ENCODE measurements at regions not wholly inside any gene's neighbourhood (a gene's known extent, or its start where the extent isn't known, plus 50 kb on each side); places are given as distances from the start of the nearest gene placed in this dataset.
"Not testable (repeated sequence)": the region's sequence is repeated elsewhere in the genome, so short reads cannot be mapped to it uniquely, and the experiment has no call there.

DNA sequence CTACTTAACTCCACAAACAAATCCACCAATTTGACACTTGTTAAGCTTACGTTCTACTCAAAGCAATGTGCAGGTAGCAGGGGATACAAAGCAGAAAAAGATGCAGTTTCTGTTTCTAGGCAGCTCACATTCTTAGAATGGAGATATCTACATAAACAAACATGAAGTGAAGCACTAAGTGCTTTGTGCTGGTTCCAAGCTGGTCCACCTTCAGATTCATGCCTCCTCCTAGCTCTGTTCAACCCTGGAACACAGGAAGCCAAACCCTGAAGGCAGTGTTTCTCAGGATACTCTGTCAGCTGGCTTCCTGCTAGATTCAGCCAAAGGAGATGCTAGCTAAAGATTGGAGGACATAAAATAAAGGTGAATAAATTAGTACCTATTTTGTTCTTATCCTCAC is 55.3 kb upstream of the NOL4 start:
- peak; percentile 62 for DNase-seq

DNA sequence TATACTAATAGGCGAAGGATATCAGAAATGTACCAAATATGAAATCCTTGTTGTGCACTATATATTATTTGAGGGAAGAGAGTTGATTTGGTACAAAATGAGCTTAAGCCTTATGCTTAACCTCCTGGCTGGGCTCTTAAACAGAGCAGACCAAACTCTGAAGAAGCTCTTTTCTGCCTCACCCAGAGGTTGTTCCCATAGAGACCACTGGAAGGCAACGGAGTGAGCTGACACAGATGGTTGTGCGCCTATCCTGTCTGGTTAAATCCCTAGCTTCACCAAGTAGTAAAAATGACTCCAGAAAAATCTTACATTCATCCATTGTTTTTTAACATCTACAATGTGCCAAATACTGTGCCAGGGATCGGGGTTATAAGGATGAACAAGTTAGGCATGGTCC is 55.9 kb upstream of the NOL4 start:
- DNase-seq, result peak; percentile 84

DNA sequence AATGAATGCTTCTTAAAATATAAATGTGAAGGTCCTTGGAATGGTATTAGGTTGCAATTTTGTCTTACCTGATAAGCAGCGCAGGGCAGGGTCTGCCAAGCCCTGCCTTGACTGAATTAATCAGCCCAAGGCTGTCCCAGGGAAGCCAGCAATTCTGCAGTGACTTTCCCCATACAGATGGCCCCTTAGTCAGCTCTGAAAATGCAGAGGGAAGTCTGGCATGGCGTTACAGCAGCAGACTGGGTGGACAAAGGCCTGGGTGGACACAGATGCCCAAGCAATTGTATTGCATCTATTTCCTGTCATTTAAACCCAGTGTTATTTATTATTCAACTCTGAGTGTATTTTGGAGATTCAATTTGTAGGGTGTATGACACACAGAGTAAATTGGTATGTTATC is 56.6 kb upstream of the NOL4 start:
- peak; percentile 99 for DNase-seq

DNA sequence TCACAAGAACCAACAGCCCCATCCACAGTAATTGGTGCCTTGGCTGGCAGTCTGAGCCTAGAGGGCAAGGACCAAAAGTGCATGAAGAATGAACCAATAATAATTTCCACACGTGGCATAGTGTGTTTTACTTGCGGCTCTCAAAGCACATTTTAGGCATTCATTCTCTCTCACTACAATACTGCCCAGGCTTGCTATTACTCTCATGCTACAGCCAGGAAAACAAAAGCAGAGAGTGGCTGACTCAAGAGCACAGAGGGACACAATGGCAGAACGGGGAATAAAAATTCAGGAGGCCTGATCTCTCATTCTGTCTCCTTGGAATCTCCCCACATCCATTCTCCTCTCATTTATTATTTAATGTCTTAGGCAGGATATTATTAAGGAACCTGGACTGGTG is 57.0 kb upstream of the NOL4 start:
- DNase-seq, result no peak

DNA sequence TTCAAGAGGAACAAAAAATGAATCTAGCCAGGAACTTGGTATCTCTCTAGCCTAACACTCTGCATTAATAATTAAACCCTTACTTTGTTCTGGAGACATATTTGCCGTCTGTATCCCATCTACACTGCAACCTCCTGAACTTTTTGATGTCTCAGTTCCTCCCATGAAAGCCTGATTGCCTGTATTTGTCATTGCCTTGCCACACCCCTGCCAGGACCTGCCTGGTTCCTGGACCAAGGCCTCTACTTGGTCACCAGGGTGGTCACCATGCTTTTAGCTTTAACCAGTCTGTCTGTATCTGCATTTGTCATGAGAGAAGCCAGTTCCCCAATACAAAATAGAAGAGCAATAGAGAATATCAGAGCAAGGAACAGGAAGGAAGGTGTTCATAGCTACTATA is 58.8 kb upstream of the NOL4 start:
- DNase-seq, result peak; percentile 42

DNA sequence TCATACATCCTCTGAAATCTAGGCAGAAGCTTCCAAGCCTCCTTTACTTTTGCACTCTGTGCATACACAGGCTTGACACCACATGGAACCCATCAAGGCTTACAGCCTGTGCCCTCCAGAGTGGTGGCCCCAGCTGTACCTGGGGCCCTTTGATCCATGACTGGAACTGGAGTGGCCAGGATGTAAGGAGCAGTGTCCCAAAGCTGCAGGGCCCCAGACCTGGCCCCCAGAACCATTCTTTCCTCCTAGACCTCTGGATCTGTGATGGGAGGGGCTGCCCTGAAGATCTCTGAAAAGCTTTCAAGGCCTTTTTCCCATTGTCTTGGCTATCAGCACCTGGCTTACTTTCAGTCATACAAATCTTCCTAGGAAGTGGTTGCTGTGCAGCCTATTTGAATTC is 63.1 kb upstream of the NOL4 start:
- no peak for DNase-seq

DNA sequence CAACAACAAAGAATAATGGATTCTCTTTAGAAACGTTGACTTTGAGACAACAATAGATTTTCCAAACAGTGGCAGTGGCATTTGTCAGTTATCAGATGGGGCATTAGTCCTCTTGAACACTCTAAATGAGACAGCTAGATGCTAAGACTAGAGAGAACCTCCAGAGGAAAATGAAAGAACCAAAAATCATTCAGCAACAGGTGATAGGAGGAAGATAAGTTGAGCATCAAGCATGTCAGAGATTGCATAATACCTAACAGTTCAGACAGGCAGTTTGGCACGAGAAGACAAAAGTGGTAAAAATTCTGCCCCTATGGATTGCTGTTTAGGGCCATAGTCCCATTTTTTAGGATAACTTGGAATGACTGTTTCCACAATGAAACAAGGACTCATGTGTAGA is 67.9 kb upstream of the NOL4 start:
- no peak for DNase-seq

DNA sequence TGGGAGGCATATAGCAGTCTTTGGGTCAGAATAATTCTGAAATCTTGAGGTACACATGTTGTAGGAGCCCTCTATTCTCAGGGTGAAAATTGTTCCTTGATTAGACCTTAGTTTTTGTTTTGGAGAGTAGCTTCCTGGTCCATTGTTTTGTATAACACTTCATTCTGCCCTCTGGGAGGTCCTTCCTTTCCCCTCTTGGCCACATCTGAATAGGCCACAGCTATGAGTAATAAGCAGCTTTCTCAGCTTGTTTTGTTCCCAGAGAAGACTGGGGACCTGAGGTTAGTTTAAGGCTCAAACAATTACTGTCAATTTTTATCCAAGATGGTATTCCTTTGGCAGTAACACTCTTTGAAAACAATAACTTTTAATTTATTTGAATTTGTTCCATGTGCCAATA is 72.6 kb upstream of the NOL4 start:
- no peak for DNase-seq

DNA sequence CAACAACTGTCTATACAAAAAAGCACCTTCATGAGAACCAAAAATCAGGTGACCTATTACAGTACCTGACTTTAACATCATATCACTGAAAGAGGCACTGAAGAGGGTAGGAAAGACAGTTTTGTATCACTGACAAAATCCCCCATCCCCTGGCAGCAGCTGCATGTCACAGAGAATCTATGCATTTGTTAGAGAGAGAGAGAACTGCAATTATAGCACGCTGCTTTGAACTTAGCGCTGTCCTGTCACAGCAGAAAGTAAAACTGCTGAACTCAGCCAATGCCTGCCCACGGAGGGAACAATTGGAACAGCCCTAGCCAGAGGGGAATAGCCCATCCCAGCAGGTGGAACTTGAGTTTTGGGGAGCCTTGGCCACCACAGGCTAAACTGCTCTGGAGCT is 75.1 kb upstream of the NOL4 start:
- no peak for DNase-seq

DNA sequence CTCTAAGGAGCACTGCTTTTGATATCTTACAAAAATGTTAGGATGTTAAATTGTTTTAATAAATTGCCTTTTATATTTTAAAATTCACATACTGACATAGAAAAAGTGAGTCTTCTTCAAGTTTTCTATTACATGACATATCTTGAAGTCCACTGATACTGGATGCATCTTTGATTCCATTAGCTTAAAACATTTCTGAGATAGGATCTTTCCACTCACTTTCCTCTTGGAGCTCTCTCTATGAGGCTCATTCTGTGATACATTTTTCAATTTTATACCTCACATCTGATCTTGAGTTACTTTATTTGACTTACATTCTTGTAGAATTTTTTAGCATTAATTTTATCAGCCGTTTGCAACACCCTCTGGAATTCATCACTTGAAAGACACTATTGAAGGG is 86.8 kb upstream of the NOL4 start:
- DNase-seq, result no peak

DNA sequence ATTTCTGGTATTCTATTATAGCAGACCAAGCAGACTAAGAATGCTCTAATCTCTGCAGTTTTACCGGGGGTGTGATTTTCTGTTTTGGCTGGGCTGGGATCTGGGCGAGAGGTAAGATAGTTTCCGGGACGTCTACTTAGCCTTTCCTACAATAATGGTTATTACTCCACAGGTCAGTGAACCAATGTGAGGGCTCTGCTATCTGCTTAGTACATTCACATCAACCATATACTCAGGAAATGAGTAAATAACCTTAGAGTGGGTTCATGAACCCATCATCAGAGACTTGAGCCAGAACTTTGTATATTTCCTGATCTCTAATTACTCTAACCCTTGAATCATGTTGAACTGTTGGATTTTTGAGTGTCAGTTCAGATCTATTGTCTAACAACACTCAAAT is 90.1 kb upstream of the NOL4 start:
- no peak for DNase-seq

DNA sequence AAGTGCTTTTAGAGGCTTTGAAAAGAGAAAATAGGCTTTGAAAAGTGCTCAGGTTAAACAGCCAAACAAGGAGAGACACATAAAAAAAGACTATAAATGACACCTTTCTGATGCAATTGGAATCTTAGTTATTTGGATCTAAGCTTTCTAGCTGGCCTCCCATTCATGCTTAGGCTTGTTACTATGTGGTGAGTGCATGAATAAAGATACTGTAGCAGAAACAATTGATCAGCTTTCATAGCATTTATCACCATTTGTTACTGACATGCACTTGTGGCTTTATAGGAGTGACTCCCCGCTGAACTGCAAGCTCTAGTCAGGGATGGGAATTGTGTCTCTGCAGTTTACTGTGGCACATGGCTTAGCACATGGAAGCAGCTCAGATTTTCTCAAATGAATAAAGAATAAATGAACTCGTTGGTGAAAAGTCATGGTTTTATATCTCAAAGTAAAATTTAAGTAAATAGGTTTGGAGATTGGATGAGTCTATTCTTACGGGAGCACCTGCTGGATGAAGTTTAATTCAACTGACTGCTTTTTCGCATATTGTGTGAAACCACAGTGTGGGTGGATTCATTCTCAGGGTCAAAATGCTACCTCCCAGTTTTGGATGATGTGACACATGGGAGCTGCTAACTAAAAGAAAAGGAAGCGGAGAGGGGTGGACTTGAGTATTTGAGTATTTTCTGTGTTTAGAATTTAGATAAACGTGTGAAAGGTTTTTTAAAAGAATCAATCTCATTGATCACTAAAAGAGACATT is 91.1 kb upstream of the NOL4 start:
- no peak for DNase-seq

DNA sequence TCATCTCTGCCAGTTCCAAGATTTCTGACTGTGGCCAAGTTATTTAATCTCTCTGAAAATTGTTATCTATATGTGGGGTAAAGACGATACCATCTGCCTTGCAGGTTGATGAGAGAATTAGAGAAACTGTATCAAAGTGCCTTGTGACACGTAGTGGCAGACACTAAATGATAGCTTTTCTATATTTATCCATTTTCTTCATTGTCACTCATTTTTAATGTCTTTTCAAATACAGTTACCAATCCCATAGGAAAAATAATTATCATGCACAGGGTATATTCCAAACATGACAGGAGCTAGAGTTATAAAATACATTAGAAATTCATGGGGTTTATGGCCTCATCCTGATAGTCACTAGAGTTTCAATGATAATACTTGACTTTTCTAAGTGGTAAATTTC is 95.6 kb upstream of the NOL4 start:
- no peak for DNase-seq

DNA sequence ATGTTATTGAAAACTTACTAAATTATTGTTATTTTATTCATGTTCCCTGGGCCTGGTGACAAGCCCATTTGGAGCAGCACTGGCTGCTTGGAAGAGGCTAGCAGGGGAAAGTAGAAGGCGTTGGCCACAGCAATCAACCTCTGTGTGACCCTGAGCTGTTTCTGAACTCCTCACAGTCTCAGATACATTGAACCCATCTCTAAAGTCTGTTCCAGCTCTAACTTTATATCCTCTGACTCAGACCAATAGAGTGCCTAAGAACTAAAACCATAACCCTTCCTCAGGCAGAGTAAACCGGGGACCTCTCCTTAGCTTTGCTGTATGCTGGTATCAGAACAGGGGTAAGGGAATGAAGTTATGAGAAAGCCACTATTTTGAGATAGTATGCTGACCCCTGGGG is 96.4 kb upstream of the NOL4 start:
- DNase-seq, result no peak

DNA sequence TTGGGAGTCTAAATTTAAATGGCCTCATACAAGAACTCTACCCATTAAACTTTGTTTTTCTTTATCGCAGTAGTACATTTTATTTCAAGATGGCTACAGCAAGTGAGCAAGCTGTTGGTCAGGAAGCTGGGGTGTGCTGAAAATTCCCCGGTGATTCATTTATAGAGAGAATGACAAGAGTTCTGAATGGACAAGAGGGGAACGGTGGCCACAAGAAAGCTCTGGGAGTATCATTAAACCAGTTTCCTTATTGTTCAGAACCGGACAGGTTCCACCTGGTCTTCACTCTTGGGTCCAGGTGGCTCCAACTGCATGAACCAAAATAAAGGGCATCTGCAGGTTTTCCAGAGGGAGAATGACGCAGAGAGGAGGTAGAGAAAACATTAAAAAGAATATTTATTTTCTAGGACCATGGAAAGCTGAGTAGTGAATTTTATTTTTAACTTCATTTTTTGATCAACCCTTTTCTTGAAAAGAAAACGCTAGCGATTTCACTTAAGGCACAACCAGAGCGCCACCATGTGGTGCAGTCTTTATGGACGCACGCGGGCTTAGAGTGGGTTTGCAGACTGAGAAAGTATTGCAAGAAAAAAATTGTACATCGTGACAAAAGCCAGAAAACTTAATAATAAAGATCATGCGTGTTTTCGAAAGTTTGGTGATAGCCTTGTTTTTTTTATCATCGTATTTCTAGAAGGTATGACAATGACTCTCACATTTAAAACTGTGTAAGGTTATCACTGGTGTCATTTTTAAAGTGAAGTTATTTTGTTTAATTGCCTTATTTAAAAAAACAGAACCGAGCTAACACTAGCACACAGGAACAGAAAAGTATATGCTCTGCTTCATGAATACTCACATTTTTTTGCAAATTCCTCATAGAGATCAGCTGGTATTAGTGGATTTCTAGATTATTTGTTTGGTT is 97.9 kb upstream of the NOL4 start:
- DNase-seq, result peak; percentile 82

DNA sequence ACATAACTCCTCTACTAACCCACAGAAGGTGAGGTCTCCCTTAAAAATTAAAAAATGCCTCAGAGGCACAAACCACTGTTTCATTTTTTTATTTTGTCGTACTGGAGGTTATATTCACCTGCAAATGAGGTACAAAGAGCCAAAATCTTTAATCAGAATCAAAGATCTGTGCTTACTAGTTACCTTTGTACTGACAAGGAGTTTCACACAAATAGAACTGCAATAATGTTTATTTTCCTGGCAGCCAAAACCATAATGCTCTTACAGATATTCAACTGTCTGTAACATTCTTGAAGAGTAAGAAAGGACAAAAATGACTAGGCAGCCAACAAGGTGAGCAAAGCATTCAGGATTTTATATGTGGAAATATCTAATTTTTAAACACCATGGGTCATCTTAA is 105.1 kb upstream of the NOL4 start:
- DNase-seq, result no peak

DNA sequence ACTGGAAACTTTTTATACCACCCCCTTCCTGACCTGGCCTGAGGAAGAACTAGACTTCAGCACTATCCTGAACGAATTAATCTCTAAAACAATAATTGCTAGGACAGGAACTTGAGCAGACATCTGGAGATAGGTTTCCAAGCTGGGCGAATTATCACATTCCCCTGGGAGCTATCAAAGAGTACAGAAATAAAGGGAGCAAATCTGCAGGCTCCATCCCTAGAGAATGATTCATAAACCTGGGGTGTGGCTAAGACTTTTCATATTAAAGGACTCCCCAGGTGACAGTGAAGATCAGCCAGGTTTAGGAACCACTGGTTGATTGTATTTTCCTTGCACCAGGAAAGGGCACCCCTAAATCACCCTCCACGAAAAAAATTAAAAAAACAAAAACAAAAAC is 105.6 kb upstream of the NOL4 start:
- no peak for DNase-seq

DNA sequence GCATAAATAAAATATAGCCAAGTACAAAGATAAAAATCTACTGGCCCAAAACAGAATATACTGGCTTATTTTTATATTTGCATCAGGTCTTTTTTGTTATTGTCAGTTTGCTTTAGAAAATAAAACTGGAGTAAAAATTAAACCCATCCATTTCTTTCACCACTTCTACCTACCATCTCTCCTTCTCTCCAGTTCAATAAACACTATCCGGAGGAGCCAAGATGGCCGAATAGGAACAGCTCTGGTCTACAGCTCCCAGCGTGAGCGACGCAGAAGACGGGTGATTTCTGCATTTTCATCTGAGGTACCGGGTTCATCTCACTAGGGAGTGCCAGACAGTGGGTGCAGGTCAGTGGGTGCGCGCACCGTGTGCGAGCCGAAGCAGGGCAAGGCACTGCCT is 106.2 kb upstream of the NOL4 start:
- not testable (repeated sequence) for DNase-seq

DNA sequence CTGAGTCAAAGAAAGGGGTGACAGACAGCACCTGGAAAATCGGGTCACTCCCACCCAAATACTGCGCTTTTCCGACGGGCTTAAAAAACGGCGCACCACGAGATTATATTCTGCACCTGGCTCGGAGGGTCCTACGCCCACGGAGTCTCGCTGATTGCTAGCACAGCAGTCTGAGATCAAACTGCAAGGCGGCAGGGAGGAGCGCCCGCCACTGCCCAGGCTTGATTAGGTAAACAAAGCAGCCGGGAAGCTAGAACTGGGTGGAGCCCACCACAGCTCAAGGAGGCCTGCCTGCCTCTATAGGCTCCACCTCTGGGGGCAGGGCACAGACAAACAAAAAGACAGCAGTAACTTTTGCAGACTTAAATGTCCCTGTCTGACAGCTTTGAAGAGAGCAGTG is 106.6 kb upstream of the NOL4 start:
- not testable (repeated sequence) for DNase-seq

DNA sequence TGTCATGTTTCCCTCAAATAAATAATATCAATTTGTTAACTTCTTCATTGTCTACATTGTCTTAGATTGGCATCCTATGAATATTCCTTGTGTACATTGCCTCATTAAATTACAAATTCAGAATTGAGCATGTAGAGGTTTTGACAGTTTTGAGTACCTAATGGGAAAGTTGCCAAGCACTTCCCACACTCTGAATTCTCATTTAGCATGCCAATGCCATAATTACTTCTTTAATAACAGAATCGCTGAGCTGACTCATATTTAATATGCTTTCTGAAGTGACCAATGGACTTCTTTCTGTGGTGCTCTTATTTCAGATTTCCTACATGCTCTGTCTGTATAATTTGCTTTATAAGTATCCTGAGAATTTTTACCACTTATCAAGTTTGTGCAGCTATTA is 114.4 kb upstream of the NOL4 start:
- peak; percentile 46 for DNase-seq

DNA sequence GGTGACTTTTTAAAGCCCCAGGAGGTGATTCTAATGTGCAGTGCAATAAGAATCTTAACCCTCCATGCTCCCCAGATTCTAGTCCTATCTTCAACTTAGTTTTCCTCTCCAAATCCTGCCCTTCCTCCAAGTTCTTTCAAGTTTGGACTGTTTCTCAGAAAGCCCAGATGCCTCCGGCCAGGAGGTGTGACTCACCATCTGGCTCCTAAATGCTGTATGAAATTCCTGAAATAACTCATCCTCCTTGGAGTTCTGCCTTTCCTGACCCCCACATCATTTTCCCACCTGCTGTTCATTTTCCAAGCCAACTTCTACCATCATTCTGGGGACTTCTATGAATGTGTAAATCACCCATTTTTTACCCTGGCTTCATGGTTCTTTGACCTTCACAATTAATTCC is 118.2 kb upstream of the NOL4 start:
- no peak for DNase-seq

DNA sequence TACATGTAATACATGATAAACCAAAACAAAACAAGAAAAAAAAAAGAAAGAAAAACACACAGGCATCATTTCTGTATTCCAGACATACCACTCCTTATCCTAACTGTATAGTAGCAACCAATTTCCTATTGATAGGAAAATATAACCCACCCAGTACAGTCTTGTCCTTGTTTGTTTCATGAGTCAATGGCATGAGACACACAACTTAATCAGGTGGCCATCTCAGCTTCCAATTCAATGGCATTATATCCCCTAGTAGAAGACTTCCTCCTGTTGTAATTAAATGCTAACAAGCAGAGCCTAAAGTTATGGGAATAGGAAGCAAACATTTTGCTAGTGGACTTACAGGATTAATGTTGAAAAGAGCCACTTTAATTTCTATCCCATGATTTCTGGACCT is 121.0 kb upstream of the NOL4 start:
- no peak for DNase-seq

DNA sequence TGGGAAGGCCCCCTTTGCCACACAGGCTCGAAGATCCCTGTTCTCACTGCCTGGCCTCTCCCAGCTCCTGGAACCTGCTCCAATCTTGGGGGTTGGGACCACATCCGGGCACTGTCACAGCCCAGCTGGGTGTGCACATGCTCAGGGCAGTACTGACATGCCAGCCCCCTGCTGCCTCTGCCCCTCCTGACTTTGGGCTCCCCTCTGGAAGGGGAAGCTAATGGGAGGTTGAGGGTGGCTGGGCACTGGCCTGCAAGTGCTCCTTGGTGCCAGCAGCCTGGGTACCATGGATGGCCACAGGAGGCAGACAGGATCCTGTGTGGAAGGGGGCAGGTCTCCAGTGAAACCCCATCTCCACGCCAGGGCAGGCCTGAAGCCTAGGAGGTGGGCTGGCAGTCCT is 126.1 kb upstream of the NOL4 start:
- DNase-seq, result no peak

DNA sequence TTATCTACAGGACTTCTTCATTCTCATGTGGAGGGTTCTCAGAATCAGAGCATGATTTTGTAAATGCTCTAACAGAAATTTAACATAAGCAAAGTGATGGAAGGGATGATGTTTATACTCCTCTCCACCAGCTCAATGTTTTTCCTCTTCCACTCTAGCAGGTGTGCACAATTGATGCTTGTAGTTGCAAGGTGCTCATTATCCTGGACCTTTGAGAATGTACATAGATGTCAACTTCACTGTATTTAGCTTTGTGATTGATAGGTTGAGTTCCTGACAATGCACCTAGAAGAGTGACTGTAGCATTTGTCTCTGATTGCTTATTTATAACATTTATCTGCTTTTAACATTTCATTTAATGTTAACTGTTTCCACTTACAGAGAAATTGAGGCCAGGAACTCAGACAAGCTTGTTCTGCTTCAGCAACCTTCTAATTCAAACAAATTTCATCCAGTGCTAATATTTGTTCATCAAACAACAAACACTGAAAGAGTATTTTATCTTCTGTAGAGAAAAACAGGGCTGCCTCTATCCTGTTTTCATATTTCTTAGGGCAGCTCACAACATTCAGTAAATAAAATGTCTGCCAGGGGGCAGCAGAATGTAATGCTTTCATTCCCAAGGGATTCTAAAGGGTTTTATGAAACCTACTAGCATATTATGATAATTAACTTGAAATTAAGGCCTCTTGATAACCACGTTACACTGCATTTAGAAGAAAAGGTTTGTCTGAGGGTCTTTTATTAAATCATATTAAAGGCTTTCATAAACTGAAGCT is 127.9 kb upstream of the NOL4 start:
- peak; percentile 83 for DNase-seq
